Uterus (tissue), 3 donors: ENCODE measurements at regions not wholly inside any gene's neighbourhood (a gene's known extent, or its start where the extent isn't known, plus 50 kb on each side); places are given as distances from the start of the nearest gene placed in this dataset.

Experiments
- DNase-seq, 2 donors: peaks; one replicate each; pipeline ENCODE4 v3.0.0-alpha.2; 2019 to 2020
- H3K27ac ChIP-seq, 2 donors: fragments of 200-600 bp; sonication (generic); 1 replicate in 1 of 2; 2 replicates in 1 of 2; pipeline ENCODE4 v1.5.1; 2016 to 2018
- H3K27me3 ChIP-seq, 2 donors: fragments of 200-600 bp; sonication (generic); one replicate each; pipeline ENCODE4 v1.5.1; 2018 to 2019; ENCODE audit warnings: control low read depth in 1 of 2
- H3K36me3 ChIP-seq, 2 donors: fragments of 200-600 bp; sonication (generic); one replicate each; pipeline ENCODE4 v1.5.1; 2019; ENCODE audit warnings: control low read depth in 1 of 2
- H3K4me1 ChIP-seq, 2 donors: fragments of 200-600 bp; sonication (generic); one replicate each; pipeline ENCODE4 v1.5.1; 2018 to 2019; ENCODE audit warnings: control low read depth in 1 of 2
- H3K4me3 ChIP-seq, 2 donors: fragments of 200-600 bp; sonication (generic); 1 replicate in 1 of 2; 2 replicates in 1 of 2; pipeline ENCODE4 v1.5.1; 2018 to 2019; ENCODE audit warnings: mild to moderate bottlenecking in 1 of 2
- H3K9me3 ChIP-seq, 2 donors: fragments of 200-600 bp; sonication (generic); one replicate each; pipeline ENCODE4 v1.5.1; 2019; ENCODE audit warnings: control low read depth in 1 of 2
- POLR2A ChIP-seq, 2 donors: fragments of 450-650 bp; IDR thresholded peaks; one replicate each; pipeline ENCODE4 v1.6.1; 2016; ENCODE audit warnings: antibody characterized with exemption in 2 of 2, mild to moderate bottlenecking in 1 of 2, moderate library complexity in 1 of 2
- intact Hi-C: fragments of 100-400 bp; cut with DNase I; formaldehyde crosslinking; loops from one replicate; pipeline ENCODE4 v1.15.1; 2023; ENCODE audit warnings: low total_unique reads
- TF ChIP-seq, protein P1 (sequence below), 4 experiments: fragments of 200-600 bp in 2 of 4; fragments of 450-650 bp in 2 of 4; sonication (generic) in 2 of 4; IDR thresholded peaks; one replicate each; pipeline ENCODE4 v1.5.1; 2016 to 2019; ENCODE audit warnings: antibody characterized with exemption in 4 of 4, mild to moderate bottlenecking in 2 of 4, moderate library complexity in 1 of 4
- donor health status: DM: yes; HTN: yes; CAD: no.

DNA sequence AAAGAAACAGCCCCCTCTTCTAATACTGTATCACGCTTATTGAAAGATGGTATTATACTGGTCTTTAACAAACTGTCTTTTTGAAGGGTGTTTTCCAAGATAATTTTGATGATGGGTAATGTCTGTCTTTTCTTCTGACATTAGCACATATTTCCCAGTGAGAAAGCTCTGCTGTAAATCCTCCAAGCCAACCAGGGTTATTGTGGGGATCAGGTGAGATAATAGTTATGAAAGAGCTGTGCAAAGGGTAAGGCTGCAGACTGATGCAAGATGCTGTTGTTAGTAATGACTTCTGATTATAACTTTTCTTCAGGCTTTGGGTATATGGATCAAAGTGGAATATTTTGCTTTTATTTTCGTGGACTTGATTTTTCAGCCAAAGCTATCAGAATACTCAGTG lies 581.7 kb downstream of the REEP3 start:
- H3K4me3 ChIP-seq, result no peak overlapping the region
- H3K4me1 ChIP-seq, result no peaks in the 10 kb centered on the region
- no peak overlapping the region for H3K27ac ChIP-seq
- no peaks in the 10 kb centered on the region for H3K27me3 ChIP-seq
- H3K36me3 ChIP-seq, result no peaks in the 10 kb centered on the region
- no peak for TF ChIP-seq POLR2A (IDR thresholded peaks at IDR 0.05)
- TF ChIP-seq, protein P1, sequence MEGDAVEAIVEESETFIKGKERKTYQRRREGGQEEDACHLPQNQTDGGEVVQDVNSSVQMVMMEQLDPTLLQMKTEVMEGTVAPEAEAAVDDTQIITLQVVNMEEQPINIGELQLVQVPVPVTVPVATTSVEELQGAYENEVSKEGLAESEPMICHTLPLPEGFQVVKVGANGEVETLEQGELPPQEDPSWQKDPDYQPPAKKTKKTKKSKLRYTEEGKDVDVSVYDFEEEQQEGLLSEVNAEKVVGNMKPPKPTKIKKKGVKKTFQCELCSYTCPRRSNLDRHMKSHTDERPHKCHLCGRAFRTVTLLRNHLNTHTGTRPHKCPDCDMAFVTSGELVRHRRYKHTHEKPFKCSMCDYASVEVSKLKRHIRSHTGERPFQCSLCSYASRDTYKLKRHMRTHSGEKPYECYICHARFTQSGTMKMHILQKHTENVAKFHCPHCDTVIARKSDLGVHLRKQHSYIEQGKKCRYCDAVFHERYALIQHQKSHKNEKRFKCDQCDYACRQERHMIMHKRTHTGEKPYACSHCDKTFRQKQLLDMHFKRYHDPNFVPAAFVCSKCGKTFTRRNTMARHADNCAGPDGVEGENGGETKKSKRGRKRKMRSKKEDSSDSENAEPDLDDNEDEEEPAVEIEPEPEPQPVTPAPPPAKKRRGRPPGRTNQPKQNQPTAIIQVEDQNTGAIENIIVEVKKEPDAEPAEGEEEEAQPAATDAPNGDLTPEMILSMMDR (IDR thresholded peaks at IDR 0.05), result no peak
- intact Hi-C loops, result no loop called here
- H3K9me3 ChIP-seq, result no peaks in the 10 kb centered on the region
- DNase-seq, result no peak

DNA sequence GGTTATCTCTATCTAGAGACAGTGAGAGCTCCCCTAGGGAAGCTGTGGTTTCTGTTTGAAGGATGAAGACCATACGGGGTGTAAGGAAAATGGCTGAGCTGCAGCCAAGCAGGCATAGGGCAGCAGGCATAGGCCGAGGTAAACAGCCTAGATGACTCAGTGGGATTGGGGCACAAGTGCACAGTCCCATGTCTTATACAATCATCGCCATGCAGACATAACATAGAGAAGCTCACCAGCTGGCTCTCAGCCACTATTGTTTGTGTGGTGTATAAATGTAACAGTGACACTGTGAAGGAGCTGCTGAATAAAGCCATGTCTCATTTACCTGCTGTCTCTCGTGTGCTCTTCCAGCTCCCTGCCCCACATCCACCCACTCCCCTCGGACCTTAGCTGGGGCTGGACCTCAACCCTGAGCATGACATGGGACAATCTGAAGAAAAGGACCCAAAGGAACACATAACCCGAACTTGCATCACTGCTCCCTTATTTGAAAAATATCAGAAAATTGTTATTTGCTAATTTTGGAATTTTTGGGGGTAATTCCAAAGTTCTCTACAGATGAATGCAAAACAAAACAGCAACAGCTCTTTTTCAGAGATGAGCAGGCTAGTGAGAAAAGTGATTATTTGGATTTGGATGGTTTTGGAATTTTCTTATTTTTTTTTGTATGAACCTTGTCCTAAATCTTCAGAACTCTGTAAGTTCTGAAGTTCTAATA lies 582.7 kb downstream of the REEP3 start:
- H3K9me3 ChIP-seq, result no peaks in the 10 kb centered on the region
- intact Hi-C loops, result no loop called here
- H3K4me3 ChIP-seq, result no peak overlapping the region
- no peak overlapping the region for H3K27ac ChIP-seq
- TF ChIP-seq, protein P1 (IDR thresholded peaks at IDR 0.05), result no peak
- TF ChIP-seq POLR2A (IDR thresholded peaks at IDR 0.05), result no peak
- no peak for DNase-seq
- H3K27me3 ChIP-seq, result no peaks in the 10 kb centered on the region
- H3K36me3 ChIP-seq, result no peaks in the 10 kb centered on the region
- H3K4me1 ChIP-seq, result no peaks in the 10 kb centered on the region

DNA sequence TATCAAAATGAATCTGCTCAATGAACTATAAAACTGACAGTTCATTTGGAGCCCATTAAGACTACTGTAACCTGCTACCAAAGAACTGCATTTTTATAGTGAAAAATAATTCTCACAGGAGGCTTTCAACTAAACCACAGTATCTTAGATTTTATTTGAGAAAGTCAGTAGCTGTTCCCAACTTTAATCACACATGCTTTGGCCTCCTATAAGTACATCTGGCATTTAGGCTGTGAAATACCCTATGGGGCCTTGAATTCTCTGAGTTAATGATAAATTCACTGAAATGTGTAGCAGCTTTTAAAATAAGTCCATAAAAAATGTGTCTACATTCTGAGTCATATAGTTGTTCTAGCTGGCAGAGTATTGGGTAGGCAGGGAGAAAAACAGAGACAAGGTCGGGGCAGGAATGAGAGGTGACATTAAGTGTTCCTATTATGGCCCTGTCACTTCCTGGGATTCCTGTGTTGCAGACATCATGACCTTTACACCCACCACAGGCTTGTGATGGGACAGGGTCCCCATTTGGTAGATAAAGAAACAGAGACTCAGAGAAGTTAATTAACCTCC lies 588.8 kb downstream of the REEP3 start:
- no peak for DNase-seq

DNA sequence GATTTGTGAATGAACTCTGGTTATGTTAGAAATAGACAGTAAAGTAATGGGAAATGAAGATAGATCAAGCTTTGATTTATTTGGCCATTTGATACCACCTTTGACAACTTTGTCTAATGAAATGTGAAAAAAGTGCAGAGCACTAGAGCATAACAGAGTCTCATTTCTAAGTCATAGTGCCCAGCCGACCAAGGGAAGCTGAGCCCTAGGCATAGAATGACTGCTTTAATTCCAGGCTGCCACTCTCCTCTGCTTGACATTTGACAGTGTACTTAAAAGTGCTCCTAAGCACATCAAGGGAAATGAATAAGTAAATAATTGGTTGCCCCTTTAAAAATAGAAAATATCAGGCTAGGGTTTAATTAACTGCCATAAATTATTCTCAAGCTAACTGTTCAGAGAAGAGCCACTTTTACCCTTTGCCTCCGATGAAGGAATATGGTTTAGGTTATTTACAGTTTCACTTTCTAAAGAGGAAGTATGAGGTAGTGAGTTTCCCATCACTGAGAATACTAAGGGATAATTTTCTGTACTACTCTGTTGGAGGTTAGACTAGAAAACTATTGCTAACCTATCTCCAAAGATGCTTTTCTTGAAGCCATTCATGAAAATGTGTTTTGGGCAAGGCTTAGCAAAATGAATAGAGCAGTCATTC lies 591.6 kb downstream of the REEP3 start:
- Histone ChIP-seq H3K4me1 (no peaks in the 10 kb centered on the region), H3K4me3 (no peak overlapping the region), H3K36me3 (no peaks in the 10 kb centered on the region), H3K9me3 (no peaks in the 10 kb centered on the region), H3K27ac (no peak overlapping the region), H3K27me3 (no peaks in the 10 kb centered on the region)
- intact Hi-C loops, result no loop called here
- no peak for TF ChIP-seq POLR2A (IDR thresholded peaks at IDR 0.05)
- TF ChIP-seq, protein P1 (IDR thresholded peaks at IDR 0.05), result no peak
- DNase-seq, result no peak

More for the DNA sequence above, 588.8 kb downstream of the REEP3 start:
- Histone ChIP-seq H3K27ac (no peak overlapping the region), H3K9me3 (no peaks in the 10 kb centered on the region), H3K36me3 (no peaks in the 10 kb centered on the region), H3K4me3 (no peak overlapping the region), H3K4me1 (no peaks in the 10 kb centered on the region), H3K27me3 (no peaks in the 10 kb centered on the region)
- TF ChIP-seq, protein P1 (IDR thresholded peaks at IDR 0.05), result no peak
- no peak for TF ChIP-seq POLR2A (IDR thresholded peaks at IDR 0.05)
- intact Hi-C loops, result no loop called here

DNA sequence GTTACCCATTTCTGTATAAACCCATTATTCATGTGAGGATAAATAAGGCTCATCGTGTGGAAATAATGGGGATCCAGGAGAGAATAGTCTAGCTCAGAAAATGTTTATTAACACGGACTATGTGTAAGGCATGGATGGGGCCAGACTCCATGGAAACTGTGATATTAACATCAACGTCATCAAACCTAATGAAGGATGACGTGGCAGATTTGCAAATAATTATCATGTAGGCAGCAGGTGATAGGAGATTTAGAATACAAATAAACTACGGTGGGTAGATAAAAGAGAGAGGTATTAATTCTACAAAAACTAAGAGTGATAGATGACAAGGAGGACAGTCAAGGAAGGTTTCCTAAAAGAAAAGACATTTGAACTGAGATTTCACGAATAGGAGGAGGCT lies 592.2 kb downstream of the REEP3 start:
- no peak overlapping the region for H3K4me3 ChIP-seq
- intact Hi-C loops, result no loop called here
- H3K4me1 ChIP-seq, result no peaks in the 10 kb centered on the region
- no peaks in the 10 kb centered on the region for H3K9me3 ChIP-seq
- H3K27me3 ChIP-seq, result no peaks in the 10 kb centered on the region
- H3K36me3 ChIP-seq, result no peaks in the 10 kb centered on the region
- TF ChIP-seq POLR2A (IDR thresholded peaks at IDR 0.05), result no peak
- TF ChIP-seq, protein P1 (IDR thresholded peaks at IDR 0.05), result no peak
- no peak for DNase-seq
- no peak overlapping the region for H3K27ac ChIP-seq
